Keratinocyte (primary cell): ENCODE measurements at regions not wholly inside any gene's neighbourhood (a gene's known extent, or its start where the extent isn't known, plus 50 kb on each side); places are given as distances from the start of the nearest gene placed in this dataset.
"Not testable (repeated sequence)": the region's sequence is repeated elsewhere in the genome, so short reads cannot be mapped to it uniquely, and the experiment has no call there.

Experiments
- EZH2 ChIP-seq: IDR thresholded peaks from one replicate; pipeline ENCODE4 v1.6.1; 2012; ENCODE audit warnings: inconsistent platforms, mild to moderate bottlenecking, low read length, moderate library complexity
- TF ChIP-seq, protein P1 (sequence below), 3 experiments: IDR thresholded peaks in 1 of 3; conservative IDR thresholded peaks in 1 of 3; optimal IDR thresholded peaks in 1 of 3; 2 replicates in 2 of 3; 3 replicates in 1 of 3; pipeline versions ENCODE3 to v1.5.1; 2011; ENCODE audit warnings: low read length in 3 of 3, mild to moderate bottlenecking in 3 of 3, moderate library complexity in 2 of 3, control low read depth in 1 of 3, inconsistent platforms in 1 of 3; ENCODE audit not compliant: insufficient read depth in 2 of 3; ENCODE audit errors: extremely low read depth in 1 of 3

DNA sequence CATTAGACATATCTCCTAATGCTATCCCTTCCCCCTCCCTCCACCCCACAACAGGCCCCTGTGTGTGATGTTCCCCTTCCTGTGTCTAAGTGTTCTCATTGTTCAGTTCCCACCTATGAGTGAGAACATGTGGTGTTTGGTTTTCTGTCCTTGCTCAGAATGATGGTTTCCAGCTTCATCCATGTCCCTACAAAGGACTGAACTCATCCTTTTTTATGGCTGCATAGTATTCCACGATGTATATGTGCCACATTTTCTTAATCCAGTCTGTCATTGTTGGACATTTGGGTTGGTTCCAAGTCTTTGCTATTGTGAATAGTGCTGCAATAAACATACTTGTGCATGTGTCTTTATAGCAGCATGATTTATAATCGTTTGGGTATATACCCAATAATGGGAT is 71.2 kb upstream of the ZNF519 start:
- TF ChIP-seq, protein P1, sequence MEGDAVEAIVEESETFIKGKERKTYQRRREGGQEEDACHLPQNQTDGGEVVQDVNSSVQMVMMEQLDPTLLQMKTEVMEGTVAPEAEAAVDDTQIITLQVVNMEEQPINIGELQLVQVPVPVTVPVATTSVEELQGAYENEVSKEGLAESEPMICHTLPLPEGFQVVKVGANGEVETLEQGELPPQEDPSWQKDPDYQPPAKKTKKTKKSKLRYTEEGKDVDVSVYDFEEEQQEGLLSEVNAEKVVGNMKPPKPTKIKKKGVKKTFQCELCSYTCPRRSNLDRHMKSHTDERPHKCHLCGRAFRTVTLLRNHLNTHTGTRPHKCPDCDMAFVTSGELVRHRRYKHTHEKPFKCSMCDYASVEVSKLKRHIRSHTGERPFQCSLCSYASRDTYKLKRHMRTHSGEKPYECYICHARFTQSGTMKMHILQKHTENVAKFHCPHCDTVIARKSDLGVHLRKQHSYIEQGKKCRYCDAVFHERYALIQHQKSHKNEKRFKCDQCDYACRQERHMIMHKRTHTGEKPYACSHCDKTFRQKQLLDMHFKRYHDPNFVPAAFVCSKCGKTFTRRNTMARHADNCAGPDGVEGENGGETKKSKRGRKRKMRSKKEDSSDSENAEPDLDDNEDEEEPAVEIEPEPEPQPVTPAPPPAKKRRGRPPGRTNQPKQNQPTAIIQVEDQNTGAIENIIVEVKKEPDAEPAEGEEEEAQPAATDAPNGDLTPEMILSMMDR (optimal IDR thresholded peaks at IDR 0.05 in 1 of 3, IDR thresholded peaks at IDR 0.05 in 1 of 3, conservative IDR thresholded peaks at IDR 0.05 in 1 of 3; ENCODE audit: extremely low read depth in 1 of 3, insufficient read depth in 2 of 3, low read length in 3 of 3), result not testable (repeated sequence)
- TF ChIP-seq EZH2, result not testable (repeated sequence)
